ENCODE measurements at regions not wholly inside any gene's neighbourhood (a gene's known extent, or its start where the extent isn't known, plus 50 kb on each side); places are given as distances from the start of the nearest gene placed in this dataset.

DNA sequence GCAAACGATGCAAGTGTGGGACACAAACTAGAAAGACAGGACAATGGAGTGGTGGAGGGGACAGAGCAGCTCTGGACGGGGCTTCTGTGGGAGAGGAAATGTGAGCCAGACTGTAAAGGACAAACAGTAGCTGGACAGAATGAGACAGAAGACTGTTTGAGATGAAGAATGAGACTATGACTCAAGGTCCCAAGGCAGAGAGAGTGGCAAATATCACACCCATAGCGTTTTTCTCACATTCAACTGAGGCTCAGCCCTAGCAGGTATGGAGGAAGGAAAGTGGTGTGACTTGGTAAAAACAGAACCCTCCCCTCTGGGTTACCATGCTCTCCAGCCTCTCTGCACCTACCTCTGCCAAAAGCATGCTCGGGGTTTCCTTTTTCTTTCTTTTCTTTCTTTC lies 96.5 kb downstream of the RPL27A start:
- no peaks in the 10 kb centered on the region for H4K20me1 ChIP-seq (ENCODE audit: control insufficient read depth, insufficient read depth, low read length, poor library complexity, severe bottlenecking)
- H3K9me3 ChIP-seq (ENCODE audit: control extremely low read depth in 1 of 3, control insufficient read depth in 2 of 3, insufficient read depth in 1 of 3, low read length in 2 of 3) = no peaks in the 10 kb centered on the region
- H3K4me1 ChIP-seq (ENCODE audit: control insufficient read depth in 2 of 2, insufficient read depth in 2 of 2, low read length in 2 of 2) = no peaks in the 10 kb centered on the region
- ChIA-PET POLR2A (no interaction called here), CTCF (no interaction called here)
- no peak overlapping the region for H3K4me2 ChIP-seq (replicated peaks; ENCODE audit: low read depth, low read length, poor library complexity, severe bottlenecking)
- peaks cover 30% of the 10 kb centered on the region for H3K27me3 Mint-ChIP-seq
- WGBS (ENCODE audit: insufficient coverage) = 75% methylated on average over 3 of the region's 4 CpGs
- no peaks in the 10 kb centered on the region for H3K79me2 ChIP-seq (ENCODE audit: control insufficient read depth, insufficient read depth, low read length)
- no peaks in the 10 kb centered on the region for H3K36me3 ChIP-seq (replicated peaks in 1 of 2; ENCODE audit: control extremely low read depth in 1 of 2, control insufficient read depth in 1 of 2, extremely low read depth in 1 of 2, insufficient read depth in 2 of 2, low read length in 1 of 2)
- DNase-seq = no peak
- intact Hi-C loops (cut with micrococcal nuclease) = no loop called here
- no peaks in the 10 kb centered on the region for H3K9me3 Mint-ChIP-seq (ENCODE audit: insufficient read depth)
- H3K4me3 ChIP-seq (ENCODE audit: control extremely low read depth in 1 of 5, extremely low read depth in 1 of 5, insufficient read depth in 1 of 5, low read depth in 2 of 5, low read length in 4 of 5) = no peak overlapping the region
- no peak overlapping the region for H3K9ac ChIP-seq (ENCODE audit: low read length)
- no peak overlapping the region for H2AFZ ChIP-seq (ENCODE audit: insufficient read depth, low read depth, low read length, poor library complexity, severe bottlenecking)
- no peak overlapping the region for H3K27ac Mint-ChIP-seq
- no peak overlapping the region for H3K4me3 Mint-ChIP-seq
- no peak overlapping the region for H3K27ac ChIP-seq (ENCODE audit: low read length in 2 of 2)
- ATAC-seq (ENCODE audit: low read depth) = no peak
- H3K27me3 ChIP-seq (replicated peaks in 1 of 4; ENCODE audit: control extremely low read depth in 1 of 4, control insufficient read depth in 3 of 4, insufficient read depth in 4 of 4, low read length in 3 of 4) = no peaks in the 10 kb centered on the region
- H3K4me1 Mint-ChIP-seq = no peaks in the 10 kb centered on the region
- TF ChIP-seq EZH2 (IDR thresholded peaks at IDR 0.05; ENCODE audit: borderline replicate concordance, insufficient read depth, low read depth, low read length, poor library complexity, severe bottlenecking) = no peak
- TF ChIP-seq, protein P1, sequence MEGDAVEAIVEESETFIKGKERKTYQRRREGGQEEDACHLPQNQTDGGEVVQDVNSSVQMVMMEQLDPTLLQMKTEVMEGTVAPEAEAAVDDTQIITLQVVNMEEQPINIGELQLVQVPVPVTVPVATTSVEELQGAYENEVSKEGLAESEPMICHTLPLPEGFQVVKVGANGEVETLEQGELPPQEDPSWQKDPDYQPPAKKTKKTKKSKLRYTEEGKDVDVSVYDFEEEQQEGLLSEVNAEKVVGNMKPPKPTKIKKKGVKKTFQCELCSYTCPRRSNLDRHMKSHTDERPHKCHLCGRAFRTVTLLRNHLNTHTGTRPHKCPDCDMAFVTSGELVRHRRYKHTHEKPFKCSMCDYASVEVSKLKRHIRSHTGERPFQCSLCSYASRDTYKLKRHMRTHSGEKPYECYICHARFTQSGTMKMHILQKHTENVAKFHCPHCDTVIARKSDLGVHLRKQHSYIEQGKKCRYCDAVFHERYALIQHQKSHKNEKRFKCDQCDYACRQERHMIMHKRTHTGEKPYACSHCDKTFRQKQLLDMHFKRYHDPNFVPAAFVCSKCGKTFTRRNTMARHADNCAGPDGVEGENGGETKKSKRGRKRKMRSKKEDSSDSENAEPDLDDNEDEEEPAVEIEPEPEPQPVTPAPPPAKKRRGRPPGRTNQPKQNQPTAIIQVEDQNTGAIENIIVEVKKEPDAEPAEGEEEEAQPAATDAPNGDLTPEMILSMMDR (IDR thresholded peaks at IDR 0.05) = no peak

DNA sequence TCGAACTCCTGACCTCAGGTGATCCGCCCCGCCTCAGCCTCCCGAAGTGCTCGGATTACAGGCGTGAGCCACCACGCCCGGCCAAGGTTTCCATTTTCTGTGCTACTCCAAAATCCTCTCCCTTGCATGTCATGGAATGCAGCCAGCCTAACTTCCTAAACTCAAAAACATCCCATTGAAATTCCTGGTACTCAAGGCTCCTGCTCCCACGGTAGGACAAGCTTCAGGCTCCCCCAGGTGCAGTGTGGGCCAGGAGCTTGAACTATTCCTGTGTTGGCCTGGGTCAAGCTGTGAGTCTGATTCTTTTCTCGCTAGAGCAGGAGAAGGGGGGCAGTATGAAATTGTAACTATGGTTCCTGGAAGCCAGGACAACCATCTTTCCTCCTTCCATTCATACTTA lies 97.1 kb downstream of the RPL27A start:
- H3K27ac Mint-ChIP-seq = no peak overlapping the region
- 97% methylated on average over 9 of the region's 10 CpGs for WGBS (ENCODE audit: insufficient coverage)
- peaks cover 30% of the 10 kb centered on the region for H3K27me3 Mint-ChIP-seq
- no peaks in the 10 kb centered on the region for H3K9me3 Mint-ChIP-seq (ENCODE audit: insufficient read depth)
- H3K4me3 Mint-ChIP-seq = no peak overlapping the region
- TF ChIP-seq, protein P1 (IDR thresholded peaks at IDR 0.05) = no peak
- TF ChIP-seq EZH2 (IDR thresholded peaks at IDR 0.05; ENCODE audit: borderline replicate concordance, insufficient read depth, low read depth, low read length, poor library complexity, severe bottlenecking) = no peak
- Histone ChIP-seq H3K9me3 (ENCODE audit: control extremely low read depth in 1 of 3, control insufficient read depth in 2 of 3, insufficient read depth in 1 of 3, low read length in 2 of 3) (no peaks in the 10 kb centered on the region), H2AFZ (ENCODE audit: insufficient read depth, low read depth, low read length, poor library complexity, severe bottlenecking) (no peak overlapping the region), H3K79me2 (ENCODE audit: control insufficient read depth, insufficient read depth, low read length) (no peaks in the 10 kb centered on the region), H3K4me1 (ENCODE audit: control insufficient read depth in 2 of 2, insufficient read depth in 2 of 2, low read length in 2 of 2) (no peaks in the 10 kb centered on the region), H3K27me3 (replicated peaks in 1 of 4; ENCODE audit: control extremely low read depth in 1 of 4, control insufficient read depth in 3 of 4, insufficient read depth in 4 of 4, low read length in 3 of 4) (no peaks in the 10 kb centered on the region), H3K27ac (ENCODE audit: low read length in 2 of 2) (no peak overlapping the region), H4K20me1 (ENCODE audit: control insufficient read depth, insufficient read depth, low read length, poor library complexity, severe bottlenecking) (no peaks in the 10 kb centered on the region), H3K9ac (ENCODE audit: low read length) (no peak overlapping the region), H3K4me2 (replicated peaks; ENCODE audit: low read depth, low read length, poor library complexity, severe bottlenecking) (no peak overlapping the region), H3K36me3 (replicated peaks in 1 of 2; ENCODE audit: control extremely low read depth in 1 of 2, control insufficient read depth in 1 of 2, extremely low read depth in 1 of 2, insufficient read depth in 2 of 2, low read length in 1 of 2) (no peaks in the 10 kb centered on the region), H3K4me3 (ENCODE audit: control extremely low read depth in 1 of 5, extremely low read depth in 1 of 5, insufficient read depth in 1 of 5, low read depth in 2 of 5, low read length in 4 of 5) (no peak overlapping the region)
- ChIA-PET POLR2A (no interaction called here), CTCF (no interaction called here)
- no peaks in the 10 kb centered on the region for H3K4me1 Mint-ChIP-seq
- ATAC-seq (ENCODE audit: low read depth) (no peak), DNase-seq (no peak)
- intact Hi-C loops (cut with micrococcal nuclease) = no loop called here

Data from B cell (primary cell).